ENCODE measurements at regions not wholly inside any gene's neighbourhood (a gene's known extent, or its start where the extent isn't known, plus 50 kb on each side); places are given as distances from the start of the nearest gene placed in this dataset.

GRCh38 chr4:18294846-18295245, 273.3 kb upstream of the LCORL start:
- BruUV-seq (replicated peaks) = no TSS peak
- TF ChIP-seq EZH2 (IDR thresholded peaks at IDR 0.05; ENCODE audit: low read depth) (no peak), CTCF (conservative IDR thresholded peaks at IDR 0.05) (no peak)

GRCh38 chr4:18294021-18294420, 272.5 kb upstream of the LCORL start:
- intact Hi-C loops (cut with micrococcal nuclease; ENCODE audit: unreplicated experiment) = no loop called here
- Histone ChIP-seq H3K9me3 (ENCODE audit: insufficient read depth, low read depth) (no peaks in the 10 kb centered on the region), H2AFZ (no peak overlapping the region), H3K4me1 (replicated peaks; ENCODE audit: insufficient read depth) (no peaks in the 10 kb centered on the region), H4K20me1 (ENCODE audit: insufficient read depth) (no peaks in the 10 kb centered on the region), H3K79me2 (ENCODE audit: low read depth) (no peaks in the 10 kb centered on the region), H3K4me2 (no peak overlapping the region), H3K27me3 (ENCODE audit: insufficient read depth, low read depth) (no peaks in the 10 kb centered on the region; the same call in 1 of the 2 replicates), H3F3A (ENCODE audit: insufficient read depth, low read depth) (no peaks in the 10 kb centered on the region), H3K27ac (no peak overlapping the region), H3K4me3 (no peak overlapping the region), H3K36me3 (ENCODE audit: low read depth) (no peaks in the 10 kb centered on the region), H3K9me2 (ENCODE audit: insufficient read depth) (no peaks in the 10 kb centered on the region)
- BruUV-seq (replicated peaks) = no TSS peak
- ChIA-PET POLR2A (ENCODE audit: unreplicated experiment) (no interaction called here), CTCF (interaction anchor here (0.6 kb wide), 1 partner anchor 542 kb away, joined by 8 read pairs; no protein-coding TSS in a partner anchor)
- no peak for TF ChIP-seq CTCF (conservative IDR thresholded peaks at IDR 0.05)
- no peak for DNase-seq

More at GRCh38 chr4:18294846-18295245, 273.3 kb upstream of the LCORL start:
- POLR2A ChIA-PET (ENCODE audit: unreplicated experiment) = no interaction called here
- Histone ChIP-seq H3K9me2 (ENCODE audit: insufficient read depth) (no peaks in the 10 kb centered on the region), H3K79me2 (ENCODE audit: low read depth) (no peaks in the 10 kb centered on the region), H3K9me3 (ENCODE audit: insufficient read depth, low read depth) (no peaks in the 10 kb centered on the region), H3K27me3 (ENCODE audit: insufficient read depth, low read depth) (no peaks in the 10 kb centered on the region; the same call in 1 of the 2 replicates), H3K36me3 (ENCODE audit: low read depth) (no peaks in the 10 kb centered on the region), H3K27ac (no peak overlapping the region), H4K20me1 (ENCODE audit: insufficient read depth) (no peaks in the 10 kb centered on the region), H3K4me3 (no peak overlapping the region), H3K4me2 (no peak overlapping the region), H3F3A (ENCODE audit: insufficient read depth, low read depth) (no peaks in the 10 kb centered on the region), H3K4me1 (replicated peaks; ENCODE audit: insufficient read depth) (no peaks in the 10 kb centered on the region), H2AFZ (no peak overlapping the region)
- CTCF ChIA-PET = no interaction called here
- intact Hi-C loops (cut with micrococcal nuclease; ENCODE audit: unreplicated experiment) = no loop called here
- no peak for DNase-seq

- no peak for DNase-seq
- no peaks in the 10 kb centered on the region for H3K36me3 ChIP-seq (ENCODE audit: low read depth)
- no peaks in the 10 kb centered on the region for H3K79me2 ChIP-seq (ENCODE audit: low read depth)
- intact Hi-C loops (cut with micrococcal nuclease; ENCODE audit: unreplicated experiment) = no loop called here
- H4K20me1 ChIP-seq (ENCODE audit: insufficient read depth) = no peaks in the 10 kb centered on the region
- ChIA-PET CTCF (no interaction called here), POLR2A (ENCODE audit: unreplicated experiment) (no interaction called here)
- H3K9me2 ChIP-seq (ENCODE audit: insufficient read depth) = no peaks in the 10 kb centered on the region
- no peaks in the 10 kb centered on the region for H3K9me3 ChIP-seq (ENCODE audit: insufficient read depth, low read depth)
- H3K4me3 ChIP-seq = no peak overlapping the region
- no peak overlapping the region for H3K27ac ChIP-seq
- H3F3A ChIP-seq (ENCODE audit: insufficient read depth, low read depth) = no peaks in the 10 kb centered on the region
- H2AFZ ChIP-seq = no peak overlapping the region
- TF ChIP-seq CTCF (conservative IDR thresholded peaks at IDR 0.05) = no peak
- no peak for TF ChIP-seq EZH2 (IDR thresholded peaks at IDR 0.05; ENCODE audit: low read depth)
- H3K4me2 ChIP-seq = no peak overlapping the region
- no peaks in the 10 kb centered on the region for H3K4me1 ChIP-seq (replicated peaks; ENCODE audit: insufficient read depth)
- H3K27me3 ChIP-seq (ENCODE audit: insufficient read depth, low read depth) = no peaks in the 10 kb centered on the region; the same call in 1 of the 2 replicates
- no TSS peak for BruUV-seq (replicated peaks)
These were observed 270.9 kb upstream of the LCORL start for GRCh38 chr4:18292411-18292810.

Measured in PC-9 (cell line).